Parathyroid adenoma (tissue), 2 donors: ENCODE measurements at regions not wholly inside any gene's neighbourhood (a gene's known extent, or its start where the extent isn't known, plus 50 kb on each side); places are given as distances from the start of the nearest gene placed in this dataset.

ENCODE experiments used
- H2AFZ ChIP-seq: fragments of 300-600 bp; sonication (generic); one replicate; pipeline ENCODE4 v1.7.0; 2017; ENCODE audit warnings: antibody characterized with exemption, mild to moderate bottlenecking
- H3K27ac ChIP-seq: fragments of 300-600 bp; sonication (generic); one replicate; pipeline ENCODE4 v1.7.0; 2017
- H3K27me3 ChIP-seq: fragments of 300-600 bp; sonication (generic); one replicate; pipeline ENCODE4 v1.7.0; 2017; ENCODE audit warnings: low read length; ENCODE audit not compliant: control insufficient read depth, insufficient read depth
- H3K36me3 ChIP-seq: fragments of 300-600 bp; sonication (generic); one replicate; pipeline ENCODE4 v1.7.0; 2017; ENCODE audit warnings: low read length; ENCODE audit not compliant: control insufficient read depth, insufficient read depth
- H3K4me1 ChIP-seq: fragments of 300-600 bp; sonication (generic); one replicate; pipeline ENCODE4 v1.7.0; 2017; ENCODE audit warnings: control low read depth
- H3K4me2 ChIP-seq: fragments of 300-600 bp; sonication (generic); one replicate; pipeline ENCODE4 v1.7.0; 2017; ENCODE audit warnings: low read length
- H3K4me3 ChIP-seq: fragments of 300-600 bp; sonication (generic); one replicate; pipeline ENCODE4 v1.7.0; 2017; ENCODE audit warnings: low read depth, low read length
- H3K79me2 ChIP-seq: fragments of 300-600 bp; sonication (generic); one replicate; pipeline ENCODE4 v1.7.0; 2017; ENCODE audit warnings: control low read depth
- H3K9ac ChIP-seq: fragments of 300-600 bp; sonication (generic); one replicate; pipeline ENCODE4 v1.7.0; 2017; ENCODE audit warnings: mild to moderate bottlenecking
- H3K9me3 ChIP-seq: fragments of 300-600 bp; sonication (generic); one replicate; pipeline ENCODE4 v1.7.0; 2017; ENCODE audit warnings: low read length; ENCODE audit not compliant: control insufficient read depth
- CTCF ChIP-seq: fragments of 300-600 bp; sonication (generic); IDR thresholded peaks from one replicate; pipeline ENCODE4 v1.7.0; 2017; ENCODE audit warnings: antibody characterized with exemption, mild to moderate bottlenecking
- donor health status: primary hyperparathyroidism.

GRCh38 chr18:60197671-60198462, 174.7 kb downstream of the MC4R start:
- H3K9me3 ChIP-seq: no peaks in the 10 kb centered on the region
- no peak overlapping the region for H3K4me3 ChIP-seq
- no peaks in the 10 kb centered on the region for H3K79me2 ChIP-seq
- H3K36me3 ChIP-seq: no peaks in the 10 kb centered on the region
- H3K27me3 ChIP-seq: no peaks in the 10 kb centered on the region
- TF ChIP-seq CTCF: no peak
- no peaks in the 10 kb centered on the region for H3K4me1 ChIP-seq
- no peak overlapping the region for H2AFZ ChIP-seq
- H3K4me2 ChIP-seq: no peak overlapping the region
- H3K27ac ChIP-seq: no peak overlapping the region
- H3K9ac ChIP-seq: no peak overlapping the region

- Histone ChIP-seq H3K27me3 (no peaks in the 10 kb centered on the region), H3K4me1 (no peaks in the 10 kb centered on the region), H3K9ac (no peak overlapping the region), H3K4me2 (no peak overlapping the region), H3K79me2 (no peaks in the 10 kb centered on the region), H3K9me3 (no peaks in the 10 kb centered on the region), H3K27ac (no peak overlapping the region), H3K36me3 (no peaks in the 10 kb centered on the region), H2AFZ (no peak overlapping the region), H3K4me3 (no peak overlapping the region)
- no peak for TF ChIP-seq CTCF
These were observed 175.6 kb downstream of the MC4R start for GRCh38 chr18:60196836-60197606.

GRCh38 chr18:60193780-60194179, 178.8 kb downstream of the MC4R start:
- H3K9me3 ChIP-seq: no peaks in the 10 kb centered on the region
- no peak for TF ChIP-seq CTCF

GRCh38 chr18:60191926-60192325, 180.6 kb downstream of the MC4R start:
- no peaks in the 10 kb centered on the region for H3K9me3 ChIP-seq
- H3K4me1 ChIP-seq: no peaks in the 10 kb centered on the region
- H3K79me2 ChIP-seq: no peaks in the 10 kb centered on the region
- no peak for TF ChIP-seq CTCF
- H2AFZ ChIP-seq: no peak overlapping the region
- no peaks in the 10 kb centered on the region for H3K36me3 ChIP-seq
- H3K9ac ChIP-seq: no peak overlapping the region
- no peaks in the 10 kb centered on the region for H3K27me3 ChIP-seq
- H3K4me3 ChIP-seq: no peak overlapping the region
- no peak overlapping the region for H3K27ac ChIP-seq
- no peak overlapping the region for H3K4me2 ChIP-seq

More at GRCh38 chr18:60193780-60194179, 178.8 kb downstream of the MC4R start:
- no peaks in the 10 kb centered on the region for H3K27me3 ChIP-seq
- no peak overlapping the region for H3K9ac ChIP-seq
- H3K27ac ChIP-seq: no peak overlapping the region
- no peak overlapping the region for H3K4me3 ChIP-seq
- H2AFZ ChIP-seq: no peak overlapping the region
- no peak overlapping the region for H3K4me2 ChIP-seq
- no peaks in the 10 kb centered on the region for H3K4me1 ChIP-seq
- no peaks in the 10 kb centered on the region for H3K36me3 ChIP-seq
- no peaks in the 10 kb centered on the region for H3K79me2 ChIP-seq
